HG03558 (cell line): ENCODE measurements at regions not wholly inside any gene's neighbourhood (a gene's known extent, or its start where the extent isn't known, plus 50 kb on each side); places are given as distances from the start of the nearest gene placed in this dataset.

Experiments used
- ATAC-seq: cut with Tn5 transposase; IDR thresholded peaks from one replicate; pipeline ENCODE4 v1.9.1; 2021; ENCODE audit warnings: moderate number of reproducible peaks; ENCODE audit not compliant: unreplicated experiment; ENCODE audit errors: extremely low read depth

DNA sequence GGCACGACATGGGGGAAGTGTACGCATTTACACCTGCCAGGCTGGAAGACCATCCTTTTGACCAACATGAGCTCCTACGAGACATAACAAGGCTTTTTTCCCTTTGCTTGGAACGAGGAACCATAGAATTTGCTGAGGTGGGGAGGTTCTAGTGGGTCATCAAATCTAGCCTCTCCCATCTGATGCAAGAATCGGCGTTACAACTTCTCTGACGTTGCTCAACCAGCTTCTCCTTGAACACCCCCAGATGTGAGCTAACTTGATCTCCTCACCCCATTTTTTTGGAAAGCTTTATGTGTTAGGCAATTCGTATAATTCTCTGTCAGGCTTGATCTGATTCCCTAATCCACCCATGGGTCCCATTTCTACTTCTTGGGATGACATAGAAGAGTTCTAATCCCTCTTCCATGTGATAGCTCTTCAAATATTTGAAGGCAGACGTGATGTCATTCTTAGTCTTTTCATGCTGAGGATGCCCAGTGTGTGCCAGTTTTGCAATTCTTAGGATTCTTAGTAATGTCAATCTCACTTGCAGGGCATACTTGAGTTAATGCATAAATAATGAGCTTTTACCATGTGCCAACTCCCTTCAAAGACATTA lies 163.6 kb upstream of the PARP11 start:
- ATAC-seq = no peak

DNA sequence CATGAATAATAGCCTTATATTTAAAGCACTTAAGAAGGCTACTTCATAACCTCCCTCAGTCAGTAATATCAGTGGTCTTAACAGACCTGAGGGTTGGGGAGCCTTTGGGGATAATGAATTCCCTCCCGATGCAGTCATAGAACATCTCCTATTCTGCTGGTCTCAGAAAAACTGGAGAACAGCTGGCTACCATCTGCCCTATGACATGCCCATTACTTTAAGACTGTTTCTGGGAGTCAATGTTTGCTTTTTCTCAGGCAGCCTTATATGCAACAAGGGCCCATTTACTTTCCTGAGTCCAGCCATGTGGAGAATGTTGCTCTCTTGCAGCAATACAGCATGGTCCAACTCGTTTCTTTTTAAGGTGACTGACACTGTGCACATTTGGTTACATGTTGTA lies 161.7 kb upstream of the PARP11 start:
- ATAC-seq = no peak

DNA sequence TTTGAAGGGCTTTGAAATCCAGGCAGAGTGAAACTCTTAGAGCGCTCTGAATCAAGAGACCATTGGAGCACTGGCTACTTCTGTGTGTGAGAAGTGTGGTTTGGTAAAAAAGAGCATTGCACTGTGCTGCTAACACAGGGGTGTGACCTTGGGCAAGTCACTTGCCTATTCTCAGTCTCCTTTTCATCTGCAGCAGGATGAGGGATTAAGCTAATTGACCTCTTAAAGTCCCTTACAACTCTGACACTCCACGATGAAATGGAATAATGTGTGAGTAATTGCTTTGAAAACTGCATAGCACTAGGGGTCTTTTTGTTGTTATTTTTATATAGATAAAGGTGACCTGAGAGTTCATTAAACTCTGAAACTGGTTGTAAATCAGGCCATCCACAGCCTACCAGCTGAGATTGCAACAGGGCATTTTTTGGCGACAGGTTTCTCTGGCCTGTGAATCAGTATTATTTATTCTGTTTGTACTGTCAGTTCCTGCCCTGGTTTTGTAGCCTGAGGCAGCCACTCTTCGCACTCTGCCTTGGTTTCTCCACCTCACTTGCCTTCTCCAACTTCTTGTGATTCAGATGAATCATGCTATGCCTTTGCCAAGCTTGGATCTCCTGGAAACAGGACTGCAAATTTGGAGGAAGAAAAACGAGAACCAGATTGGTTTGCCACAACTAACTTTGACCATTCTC lies 159.9 kb upstream of the PARP11 start:
- no peak for ATAC-seq

DNA sequence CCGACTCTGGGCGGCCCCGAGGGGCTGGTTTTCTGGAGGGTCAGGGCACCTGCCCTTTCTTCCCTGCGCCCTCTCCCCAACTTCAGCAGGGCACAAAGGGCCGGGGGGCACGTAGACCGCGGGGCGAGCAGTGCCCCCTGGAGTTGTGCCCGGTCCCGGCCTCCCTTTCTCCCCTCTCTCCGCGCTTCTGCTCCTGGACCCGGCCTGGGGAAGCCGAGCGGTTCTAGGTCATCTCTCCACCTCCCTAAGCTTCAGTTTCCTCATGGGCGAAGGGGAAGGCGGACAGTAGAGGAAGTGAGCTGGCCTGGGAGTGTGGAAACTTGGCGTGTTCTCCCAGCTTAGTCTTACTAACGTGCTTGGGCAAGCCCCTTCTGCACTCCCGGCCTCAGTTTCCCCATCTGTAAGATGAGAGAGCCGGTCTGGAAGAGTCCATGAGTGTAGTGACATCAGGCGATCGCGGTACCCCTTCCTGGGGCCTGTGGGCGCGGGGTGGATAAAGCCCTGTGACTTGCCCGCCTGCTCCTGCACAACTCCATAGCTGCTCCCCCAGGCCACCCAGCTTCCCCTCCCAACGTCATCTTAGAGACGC lies 158.6 kb upstream of the PARP11 start:
- ATAC-seq = no peak

DNA sequence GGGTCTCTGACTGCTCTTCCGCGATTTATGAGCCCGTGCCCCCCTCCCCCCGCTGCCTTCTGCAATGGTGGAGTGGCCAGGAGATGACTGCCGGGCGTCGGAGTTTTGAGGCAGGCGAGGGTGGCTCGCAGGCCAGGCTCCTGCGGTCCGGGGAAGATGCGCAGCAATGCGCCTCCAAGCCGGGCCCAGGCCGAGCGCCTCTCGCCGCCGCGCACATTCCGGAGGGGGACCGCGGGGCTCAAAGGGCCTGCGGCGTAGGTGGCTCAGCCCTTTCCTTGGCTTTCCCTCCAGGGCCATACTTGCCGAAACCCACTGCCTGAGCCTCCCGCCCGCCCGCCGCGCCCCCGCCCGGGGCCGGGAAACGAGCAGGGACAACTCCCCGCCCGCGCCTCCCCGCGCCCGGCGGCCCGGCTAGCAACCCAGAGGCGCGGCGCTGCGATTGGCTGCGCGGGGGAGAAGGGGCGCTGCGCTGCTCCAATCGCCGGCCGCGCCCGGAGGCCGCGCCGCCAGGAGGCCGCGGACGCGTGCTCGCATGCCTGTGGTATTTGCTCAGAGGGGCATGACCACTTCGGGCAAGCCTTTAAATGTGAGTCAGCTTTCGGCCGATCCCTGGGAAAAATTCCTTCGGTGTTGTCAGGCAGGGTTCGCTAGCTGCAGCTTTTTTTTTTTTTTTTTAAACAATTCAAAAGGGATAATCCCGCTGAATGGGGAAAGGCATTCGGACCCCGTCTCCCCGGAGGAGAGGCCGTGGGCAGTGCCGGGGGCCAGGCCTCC lies 157.9 kb upstream of the PARP11 start:
- ATAC-seq = no peak

DNA sequence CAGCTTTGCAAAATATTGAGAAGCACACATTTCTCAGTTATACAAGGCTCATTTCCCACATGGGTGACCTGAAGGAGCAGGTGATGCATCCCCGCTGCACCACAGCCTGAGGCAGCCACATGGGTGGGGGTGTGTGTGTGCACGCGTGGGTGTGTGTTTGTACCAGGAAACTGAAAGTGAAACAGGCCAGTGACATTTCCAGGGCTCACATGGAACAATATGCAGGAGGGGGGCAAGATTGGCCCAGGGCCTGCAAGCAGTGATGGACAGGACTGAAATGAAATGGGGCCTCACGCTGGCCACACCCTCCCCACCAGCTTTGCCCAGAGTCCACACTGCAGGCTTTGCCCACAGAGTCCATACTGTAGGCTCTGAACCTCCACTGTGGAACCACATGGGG lies 154.2 kb upstream of the PARP11 start:
- ATAC-seq = no peak

DNA sequence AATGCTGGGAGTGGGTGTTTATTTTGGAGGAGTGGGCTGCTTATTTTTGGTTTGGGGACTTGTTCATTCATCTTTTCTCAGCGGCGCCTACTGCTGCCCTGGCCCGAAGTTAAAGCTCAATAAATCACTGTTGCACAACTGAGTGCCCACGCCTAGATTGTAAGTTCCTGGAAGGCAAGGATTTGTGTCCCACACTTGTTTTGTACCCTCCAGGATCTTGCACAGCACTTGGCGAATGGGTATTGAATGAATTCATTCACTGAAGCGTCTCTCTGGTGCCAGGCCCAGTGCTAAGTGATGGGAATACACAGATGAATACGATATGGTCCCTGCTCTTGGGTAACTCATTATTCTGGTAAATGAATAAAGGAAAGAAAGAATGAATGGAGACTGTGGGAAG lies 153.3 kb upstream of the PARP11 start:
- no peak for ATAC-seq

DNA sequence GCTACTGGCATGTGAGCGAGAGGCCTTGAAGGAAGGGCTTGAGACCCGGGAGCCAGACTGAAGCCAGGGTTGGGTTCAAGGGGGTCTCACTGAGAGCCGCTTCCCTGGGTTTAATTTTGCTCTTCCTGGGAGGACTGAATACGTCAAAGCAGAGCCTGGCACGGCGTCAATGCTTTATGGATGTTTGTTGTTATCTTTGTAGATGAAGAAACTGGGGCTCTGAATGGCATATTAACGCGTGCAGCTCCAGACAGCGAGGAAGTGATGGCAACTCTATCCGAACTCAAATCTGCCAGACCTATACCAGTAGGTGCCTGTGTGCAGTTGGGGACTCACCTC lies 152.8 kb upstream of the PARP11 start:
- no peak for ATAC-seq

DNA sequence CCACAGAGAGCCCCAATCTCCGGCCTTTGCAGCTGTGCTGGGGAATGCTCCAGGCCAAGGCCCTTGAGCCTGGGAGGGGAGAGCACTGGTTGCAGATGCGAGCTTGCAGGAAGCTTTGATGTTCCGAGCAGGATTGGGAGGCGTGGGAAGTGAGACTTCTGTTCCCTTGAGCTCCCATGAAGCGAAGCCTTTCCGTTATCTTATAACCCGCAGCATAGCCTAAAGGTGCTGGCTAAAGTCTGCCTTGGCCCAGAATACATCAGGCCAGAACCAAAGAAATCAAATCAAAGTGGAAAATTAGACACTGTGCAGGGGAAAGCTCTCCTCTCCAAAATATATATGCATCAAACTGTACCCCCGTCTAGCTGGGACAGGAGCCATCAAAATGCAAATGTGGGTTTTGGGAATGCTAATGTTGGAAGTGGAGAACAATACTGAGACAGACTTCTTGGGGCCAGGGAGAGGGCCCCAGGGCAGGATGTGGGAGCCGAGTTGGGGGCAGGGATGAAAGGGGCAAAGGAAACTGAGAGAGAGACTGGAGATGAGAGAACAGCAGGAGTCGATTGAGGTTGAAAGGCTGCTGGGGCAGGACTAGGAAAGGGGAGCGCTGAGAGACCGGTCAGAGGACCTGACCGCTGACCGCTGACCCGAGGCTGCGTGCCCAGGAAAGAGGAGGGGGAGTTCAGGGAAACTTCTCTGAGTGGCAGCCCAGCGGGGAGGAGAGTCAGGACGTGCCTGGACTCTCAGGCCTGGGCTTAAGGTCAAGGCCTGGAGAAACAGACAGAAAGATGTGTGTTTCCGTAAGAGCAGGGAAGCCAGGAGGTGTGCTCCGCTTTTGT lies 152.2 kb upstream of the PARP11 start:
- ATAC-seq = no peak

DNA sequence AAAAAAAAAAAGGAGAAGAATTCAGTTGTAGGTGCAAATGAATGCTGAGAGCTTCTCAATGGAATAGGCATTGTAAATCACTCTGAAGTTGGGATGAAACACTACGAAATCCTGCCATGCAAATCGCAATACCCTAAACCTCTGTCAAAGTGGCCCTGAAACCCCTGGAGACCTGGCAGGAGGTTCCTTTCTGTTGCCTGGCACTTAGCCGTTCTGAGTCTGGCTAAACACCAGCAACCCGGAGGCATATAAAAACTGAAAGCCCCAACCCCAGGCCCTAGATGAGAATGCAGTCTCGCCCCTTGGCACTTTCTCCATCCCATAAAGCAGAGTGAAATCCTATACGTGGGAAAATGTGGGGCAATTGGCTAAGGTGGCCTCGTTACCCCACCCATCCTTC lies 151.5 kb upstream of the PARP11 start:
- no peak for ATAC-seq

DNA sequence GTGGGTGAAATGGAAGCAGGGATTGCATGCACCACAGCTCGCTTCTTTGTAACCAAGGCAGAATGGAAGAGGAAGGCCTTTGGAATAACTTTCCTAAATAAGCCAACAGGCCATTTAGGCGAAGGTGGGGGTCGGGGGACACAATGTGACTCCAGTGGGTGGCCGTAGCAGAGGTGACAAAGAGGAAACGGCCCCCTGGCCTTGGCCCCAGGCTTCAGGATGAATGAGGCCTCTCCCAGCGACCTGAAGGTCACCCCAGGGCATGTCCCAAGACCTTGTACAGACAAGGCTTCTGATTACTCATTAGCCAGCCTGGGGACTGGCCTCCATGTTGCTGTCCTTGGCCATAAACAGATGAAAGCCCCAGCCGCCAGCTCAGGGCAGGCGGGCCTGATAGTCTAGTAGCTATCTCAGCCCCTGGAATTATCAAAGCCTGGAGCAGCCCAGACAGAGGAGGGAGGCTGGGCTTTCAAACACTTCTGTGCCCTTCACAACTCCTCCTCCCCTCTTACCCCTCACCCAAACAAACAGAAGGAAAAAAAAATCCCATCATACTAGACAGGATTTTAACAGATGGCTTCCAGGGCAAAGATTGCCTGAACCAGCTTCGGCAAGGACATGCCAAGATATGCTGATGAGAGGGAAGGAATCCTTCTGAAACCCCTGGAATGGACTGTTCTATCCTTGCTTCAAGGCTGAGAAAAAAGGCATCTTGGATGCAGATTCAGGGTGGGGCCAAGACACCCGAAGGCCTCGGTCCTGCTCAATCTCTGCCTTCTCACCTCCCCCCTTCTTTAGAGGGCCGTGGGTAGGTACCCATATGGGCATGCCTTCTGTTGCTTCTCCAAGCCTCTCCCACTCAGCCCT lies 142.3 kb upstream of the PARP11 start:
- no peak for ATAC-seq

DNA sequence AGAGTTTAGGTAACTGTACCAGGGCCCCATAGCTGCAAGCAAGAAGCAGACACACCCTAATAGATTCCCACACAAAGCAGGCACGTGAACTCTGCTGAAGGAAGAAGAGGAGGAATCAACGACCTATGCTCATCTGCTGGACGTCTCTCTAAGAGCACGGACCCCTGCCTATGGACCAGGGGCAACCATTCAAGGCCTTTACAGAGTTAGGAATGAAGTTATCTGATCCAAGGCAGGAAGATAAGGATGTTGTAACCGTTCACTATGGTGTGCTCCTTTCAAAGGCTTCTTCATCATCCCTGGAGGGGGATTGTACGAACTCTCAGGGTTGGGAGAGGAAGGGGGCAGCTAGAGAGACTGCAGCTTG lies 141.6 kb upstream of the PARP11 start:
- no peak for ATAC-seq

DNA sequence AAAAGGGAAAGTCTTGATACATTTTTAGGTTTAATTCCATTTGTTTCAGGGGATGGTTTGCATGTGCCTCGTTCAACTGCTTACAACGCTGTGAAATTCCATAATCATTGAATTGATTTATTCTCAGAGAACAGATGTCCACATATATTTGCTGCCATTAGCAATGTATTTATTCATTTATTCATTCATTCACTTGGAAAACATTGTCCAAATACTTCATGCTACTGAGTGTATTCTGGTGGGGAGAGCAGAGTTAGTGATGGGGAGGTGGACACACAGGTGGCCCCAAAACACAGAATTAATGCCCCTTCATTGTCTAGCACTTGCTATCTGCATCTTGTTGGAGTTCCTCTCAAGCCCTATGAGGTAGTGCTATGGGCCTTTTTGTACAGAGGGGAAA lies 141.2 kb upstream of the PARP11 start:
- ATAC-seq = no peak

DNA sequence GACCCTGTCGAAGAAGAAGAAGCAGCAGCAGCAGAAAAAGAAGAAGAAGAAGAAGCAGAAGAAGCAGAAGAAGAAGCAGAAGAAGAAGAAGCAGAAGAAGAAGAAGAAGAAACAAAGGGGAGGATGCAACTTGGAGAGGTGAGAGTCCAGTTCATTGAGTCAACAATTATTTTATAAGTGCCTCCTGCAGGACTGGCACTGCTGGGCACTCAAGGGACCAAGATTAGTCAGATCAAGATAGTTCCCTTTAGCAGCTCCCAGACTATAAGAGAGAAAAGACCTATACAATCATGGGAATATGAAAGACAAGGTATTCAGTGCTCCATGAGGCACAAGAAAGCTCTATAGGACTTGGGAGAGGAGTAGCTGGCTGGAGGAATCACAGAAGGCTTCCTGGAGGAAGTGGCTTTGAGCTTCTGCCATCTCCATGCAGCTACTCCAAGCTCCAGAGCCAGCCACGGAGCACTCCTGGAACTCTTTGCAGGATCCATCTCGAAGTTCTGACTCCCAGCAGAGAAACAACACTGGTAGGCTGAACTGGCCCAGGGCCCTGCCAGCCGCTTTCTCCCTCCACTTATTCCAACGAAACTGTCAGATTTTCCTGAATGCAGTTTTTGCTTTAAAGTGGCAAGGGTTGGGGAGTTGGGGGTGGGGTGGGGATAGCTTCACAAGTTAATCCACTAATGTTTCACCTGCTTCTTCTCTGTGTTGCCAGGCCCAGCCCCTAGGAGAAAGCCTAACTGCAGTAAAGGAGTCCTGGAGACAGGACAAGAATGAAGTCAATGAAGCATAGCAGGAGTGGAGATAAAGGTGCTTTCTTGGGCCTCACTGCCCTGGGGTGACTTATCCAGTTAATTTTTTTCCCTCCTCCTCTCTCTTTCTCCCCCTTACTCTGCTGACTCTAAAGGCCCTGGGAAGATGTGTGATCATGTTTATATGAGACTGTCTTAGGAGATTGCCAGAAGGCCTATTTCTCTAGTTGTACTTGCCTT lies 140.1 kb upstream of the PARP11 start:
- ATAC-seq = no peak

DNA sequence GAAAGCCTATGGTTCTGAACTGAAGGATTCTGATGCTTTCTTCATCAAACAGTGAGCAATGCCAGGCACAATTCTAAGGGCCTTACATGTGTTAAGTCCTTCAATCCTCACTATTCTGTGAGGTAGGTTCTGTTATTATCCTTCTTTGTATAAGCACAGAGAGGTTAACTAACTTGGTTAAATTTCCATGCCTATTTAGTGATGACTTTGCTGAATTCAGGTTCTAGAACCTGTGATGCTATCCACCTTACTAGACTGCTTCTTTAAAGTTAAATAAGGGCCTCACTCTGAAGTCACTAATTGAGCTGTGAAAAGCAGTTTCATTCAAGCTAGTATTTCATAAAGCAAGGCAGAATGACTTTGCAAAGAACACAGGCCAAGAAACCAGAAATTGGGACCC lies 138.9 kb upstream of the PARP11 start:
- ATAC-seq = no peak

DNA sequence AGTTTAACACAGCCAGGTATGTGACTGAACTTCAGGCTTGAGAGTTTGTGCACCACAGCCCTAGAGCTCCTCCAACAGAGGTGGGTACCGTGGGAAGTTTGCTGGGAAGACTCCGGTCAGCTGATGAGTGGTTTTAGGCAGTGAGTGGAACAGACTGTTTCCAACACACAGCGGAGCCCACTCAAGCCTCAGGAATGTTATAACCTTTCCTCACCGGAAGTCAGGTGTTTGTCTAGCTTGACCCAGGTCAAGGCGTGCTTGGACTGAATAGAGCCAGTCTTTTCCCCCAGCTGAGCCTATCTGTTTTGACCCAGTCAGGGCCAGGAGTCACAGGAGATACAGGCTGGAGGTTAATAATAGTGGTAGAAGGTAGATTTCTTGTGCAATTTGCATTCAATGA lies 138.4 kb upstream of the PARP11 start:
- ATAC-seq = no peak

DNA sequence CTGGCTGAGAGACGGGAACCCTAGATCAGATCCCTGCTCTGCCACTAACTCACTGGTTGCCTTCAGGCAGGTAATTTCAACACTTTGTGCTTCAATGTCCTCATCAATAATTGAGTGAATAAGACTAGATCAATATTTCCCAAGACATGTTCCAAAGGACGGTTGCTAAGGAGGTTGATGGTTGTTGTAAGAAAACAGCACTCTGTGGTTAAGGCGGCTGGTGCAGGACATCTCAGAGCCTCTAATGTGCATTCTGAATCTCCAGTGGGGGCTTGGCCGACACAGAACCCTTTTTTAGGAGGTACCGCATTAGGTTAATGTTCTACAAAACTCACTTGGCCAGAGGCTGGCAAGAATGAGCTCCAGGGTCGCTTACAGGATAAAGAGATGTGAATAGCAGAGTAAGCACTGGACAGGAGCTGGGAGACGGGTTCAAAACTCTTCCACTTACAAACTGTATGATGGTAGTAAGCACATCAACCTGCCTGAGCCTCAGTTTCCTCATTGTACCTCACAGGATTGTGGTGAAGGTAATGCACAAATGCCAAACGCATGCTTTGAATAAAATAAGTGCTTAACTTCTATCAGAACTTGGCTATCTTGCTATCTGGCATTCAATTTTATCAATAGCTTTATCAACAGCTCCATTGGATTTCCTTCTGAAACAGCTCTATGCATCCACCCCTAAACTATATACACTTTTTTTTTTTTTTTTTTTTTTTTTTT lies 136.9 kb upstream of the PARP11 start:
- ATAC-seq = no peak

DNA sequence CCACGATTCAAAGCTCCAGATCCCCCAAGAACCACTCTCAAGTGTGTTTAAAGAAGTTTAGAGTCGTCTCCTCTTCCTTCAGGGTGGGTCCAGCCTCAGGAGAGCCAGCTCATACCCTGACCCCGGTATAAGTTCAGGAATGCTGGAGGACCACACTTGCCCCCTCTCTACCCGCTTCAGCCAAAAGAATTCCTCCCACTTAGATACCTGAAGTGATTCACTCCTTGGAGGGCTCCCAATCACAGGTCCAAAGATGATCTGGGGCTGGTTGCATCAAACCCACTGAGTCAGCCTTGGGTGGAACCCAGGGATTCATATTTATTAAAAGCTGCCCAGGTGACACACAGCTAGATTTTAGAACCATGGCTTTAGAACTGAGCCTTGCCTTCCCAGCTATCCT lies 133.5 kb upstream of the PARP11 start:
- no peak for ATAC-seq
